GM18907 (cell line): ENCODE measurements at regions not wholly inside any gene's neighbourhood (a gene's known extent, or its start where the extent isn't known, plus 50 kb on each side); places are given as distances from the start of the nearest gene placed in this dataset.

Experiments used
- ATAC-seq: cut with Tn5 transposase; IDR thresholded peaks from one replicate; pipeline ENCODE4 v1.9.1; 2021; ENCODE audit warnings: mild to moderate bottlenecking, moderate library complexity; ENCODE audit not compliant: unreplicated experiment

GRCh38 chr4:122555216-122555615, 65.7 kb downstream of the IL21 start:
- ATAC-seq, result no peak

GRCh38 chr4:122553432-122553831, 67.4 kb downstream of the IL21 start:
- ATAC-seq, result no peak

- ATAC-seq, result no peak
Measured at GRCh38 chr4:122552898-122553297, 68.0 kb downstream of the IL21 start.

GRCh38 chr4:122548886-122549630, 71.8 kb downstream of the IL21 start:
- ATAC-seq, result no peak

GRCh38 chr4:122548452-122548851, 72.4 kb downstream of the IL21 start:
- no peak for ATAC-seq

GRCh38 chr4:122542411-122543236, 78.2 kb downstream of the IL21 start:
- ATAC-seq, result peak; percentile 84

GRCh38 chr4:122541996-122542395, 78.9 kb downstream of the IL21 start:
- ATAC-seq, result peak; percentile 1

- no peak for ATAC-seq
Measured at GRCh38 chr4:122540838-122541237, 80.0 kb downstream of the IL21 start.

GRCh38 chr4:122539861-122540465, 80.9 kb downstream of the IL21 start:
- ATAC-seq, result no peak

GRCh38 chr4:122537388-122538135, 81.0 kb upstream of the IL2 start:
- no peak for ATAC-seq

- no peak for ATAC-seq
Measured at GRCh38 chr4:122536001-122536400, 79.5 kb upstream of the IL2 start.

GRCh38 chr4:122534776-122535175, 78.3 kb upstream of the IL2 start:
- ATAC-seq, result no peak

GRCh38 chr4:122533841-122534240, 77.3 kb upstream of the IL2 start:
- ATAC-seq, result no peak

- ATAC-seq, result no peak
Measured at GRCh38 chr4:122532766-122533165, 76.2 kb upstream of the IL2 start.

GRCh38 chr4:122531514-122531913, 75.0 kb upstream of the IL2 start:
- ATAC-seq, result no peak

GRCh38 chr4:122531038-122531437, 74.5 kb upstream of the IL2 start:
- ATAC-seq, result no peak

GRCh38 chr4:122528879-122529278, 72.4 kb upstream of the IL2 start:
- ATAC-seq, result no peak

- ATAC-seq, result no peak
Measured at GRCh38 chr4:122525865-122526264, 69.3 kb upstream of the IL2 start.

- no peak for ATAC-seq
Measured at GRCh38 chr4:122524176-122524575, 67.7 kb upstream of the IL2 start.

GRCh38 chr4:122522944-122523343, 66.4 kb upstream of the IL2 start:
- ATAC-seq, result no peak

GRCh38 chr4:122517345-122517744, 60.8 kb upstream of the IL2 start:
- ATAC-seq, result no peak
